Cardiac fibroblast (primary cell): ENCODE measurements at regions not wholly inside any gene's neighbourhood (a gene's known extent, or its start where the extent isn't known, plus 50 kb on each side); places are given as distances from the start of the nearest gene placed in this dataset.

Source experiments
- DNase-seq, 2 donors: peaks; one replicate each; pipeline versions ENCODE4 v3.0.0 to v3.0.0-alpha.2; 2010; ENCODE audit warnings: low read depth in 2 of 2
- H3K4me3 ChIP-seq, 2 donors: replicated peaks in 1 of 2; 1 replicate in 1 of 2; 2 replicates in 1 of 2; pipeline ENCODE4 v1.5.1; 2011; ENCODE audit warnings: low read depth in 2 of 2, low read length in 2 of 2, mild to moderate bottlenecking in 2 of 2, moderate library complexity in 1 of 2
- TF ChIP-seq, protein P1 (sequence below): IDR thresholded peaks from one replicate; pipeline ENCODE4 v1.5.1; 2011; ENCODE audit warnings: low read depth, mild to moderate bottlenecking, low read length, inconsistent platforms

- no peak for DNase-seq
- TF ChIP-seq, protein P1, sequence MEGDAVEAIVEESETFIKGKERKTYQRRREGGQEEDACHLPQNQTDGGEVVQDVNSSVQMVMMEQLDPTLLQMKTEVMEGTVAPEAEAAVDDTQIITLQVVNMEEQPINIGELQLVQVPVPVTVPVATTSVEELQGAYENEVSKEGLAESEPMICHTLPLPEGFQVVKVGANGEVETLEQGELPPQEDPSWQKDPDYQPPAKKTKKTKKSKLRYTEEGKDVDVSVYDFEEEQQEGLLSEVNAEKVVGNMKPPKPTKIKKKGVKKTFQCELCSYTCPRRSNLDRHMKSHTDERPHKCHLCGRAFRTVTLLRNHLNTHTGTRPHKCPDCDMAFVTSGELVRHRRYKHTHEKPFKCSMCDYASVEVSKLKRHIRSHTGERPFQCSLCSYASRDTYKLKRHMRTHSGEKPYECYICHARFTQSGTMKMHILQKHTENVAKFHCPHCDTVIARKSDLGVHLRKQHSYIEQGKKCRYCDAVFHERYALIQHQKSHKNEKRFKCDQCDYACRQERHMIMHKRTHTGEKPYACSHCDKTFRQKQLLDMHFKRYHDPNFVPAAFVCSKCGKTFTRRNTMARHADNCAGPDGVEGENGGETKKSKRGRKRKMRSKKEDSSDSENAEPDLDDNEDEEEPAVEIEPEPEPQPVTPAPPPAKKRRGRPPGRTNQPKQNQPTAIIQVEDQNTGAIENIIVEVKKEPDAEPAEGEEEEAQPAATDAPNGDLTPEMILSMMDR: no peak
Measured at GRCh38 chr2:217638533-217638932, 364.3 kb downstream of the TNS1 start.

GRCh38 chr2:217638031-217638430 is 364.8 kb downstream of the TNS1 start:
- no peak overlapping the region for H3K4me3 ChIP-seq
- TF ChIP-seq, protein P1: no peak
- no peak for DNase-seq

More at GRCh38 chr2:217638533-217638932, 364.3 kb downstream of the TNS1 start:
- H3K4me3 ChIP-seq: no peak overlapping the region

DNA sequence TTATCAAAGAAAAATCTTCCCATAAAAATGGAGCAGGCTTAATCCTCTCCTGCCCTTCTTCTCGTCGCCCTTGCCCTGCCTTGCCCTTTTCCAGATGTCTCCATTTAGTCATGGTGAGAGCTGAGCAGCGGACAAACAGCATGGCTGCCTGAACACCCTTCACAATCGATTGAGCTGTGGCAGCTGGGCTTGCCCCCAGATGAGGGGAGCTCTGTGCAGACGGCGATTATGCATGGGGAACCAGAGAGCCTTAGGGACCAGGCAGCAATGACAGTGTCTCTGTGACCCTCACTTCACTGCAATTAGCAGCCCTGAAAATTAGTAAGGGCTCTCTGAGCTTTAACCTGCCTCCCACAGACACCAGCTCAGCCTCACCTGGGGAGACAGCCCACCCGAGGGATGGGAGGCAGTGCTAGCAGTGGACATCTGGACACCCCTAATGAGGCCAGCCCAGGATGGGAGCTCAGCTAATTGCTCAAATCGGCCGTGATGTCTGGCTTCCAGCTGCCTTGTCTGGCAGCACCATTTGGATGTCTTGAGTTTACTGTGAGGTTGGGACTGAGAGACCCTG is 365.7 kb downstream of the TNS1 start:
- H3K4me3 ChIP-seq: no peak overlapping the region
- DNase-seq: no peak
- TF ChIP-seq, protein P1: no peak

DNA sequence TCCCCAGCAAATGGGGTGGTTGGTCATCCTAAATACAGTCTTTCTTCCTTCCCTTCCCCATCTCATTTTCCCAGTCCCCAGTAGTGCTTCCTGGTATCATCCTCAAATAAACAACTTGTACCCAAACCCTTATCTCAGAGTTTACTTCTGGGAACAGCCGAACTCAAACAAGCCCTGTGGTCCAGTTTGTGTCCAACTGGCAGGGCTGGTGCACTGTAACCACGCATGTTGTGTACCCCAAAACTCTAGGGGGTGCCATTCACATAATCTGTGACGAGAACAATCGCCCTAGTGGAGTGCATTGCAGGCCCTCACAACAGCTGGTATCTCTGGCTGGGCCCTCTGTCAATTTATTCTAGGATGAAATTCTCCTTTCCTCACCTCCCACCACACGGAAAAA is 366.2 kb downstream of the TNS1 start:
- no peak overlapping the region for H3K4me3 ChIP-seq
- DNase-seq: no peak
- TF ChIP-seq, protein P1: no peak

- H3K4me3 ChIP-seq: no peak overlapping the region
- TF ChIP-seq, protein P1: no peak
- no peak for DNase-seq
Measured at GRCh38 chr2:217634871-217635270, 367.9 kb downstream of the TNS1 start.

DNA sequence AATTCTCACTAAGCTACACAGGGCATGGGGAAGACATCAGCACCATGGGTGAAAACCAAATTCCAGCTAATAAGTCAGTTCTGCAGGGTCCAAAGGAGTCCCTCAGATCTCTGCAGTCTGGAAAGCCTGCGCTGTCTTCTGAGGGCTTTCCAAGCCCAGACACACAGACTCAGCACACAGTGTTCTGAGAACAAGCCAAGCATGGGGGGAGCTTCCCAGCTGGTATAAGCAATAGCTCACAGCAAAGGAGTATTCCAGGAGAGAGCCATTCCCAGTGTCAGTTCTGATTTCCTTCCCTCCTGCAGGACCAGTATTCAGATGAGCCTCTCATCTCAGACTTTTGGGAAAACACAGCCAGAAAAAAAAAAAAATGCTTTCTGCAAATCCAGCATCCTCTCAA is 370.8 kb downstream of the TNS1 start:
- DNase-seq: no peak
- no peak overlapping the region for H3K4me3 ChIP-seq
- TF ChIP-seq, protein P1: no peak

GRCh38 chr2:217631115-217631514 is 371.7 kb downstream of the TNS1 start:
- no peak for DNase-seq
- H3K4me3 ChIP-seq: no peak overlapping the region
- TF ChIP-seq, protein P1: no peak
